GM13976 (cell line): ENCODE measurements at regions not wholly inside any gene's neighbourhood (a gene's known extent, or its start where the extent isn't known, plus 50 kb on each side); places are given as distances from the start of the nearest gene placed in this dataset.
"Not testable (repeated sequence)": the region's sequence is repeated elsewhere in the genome, so short reads cannot be mapped to it uniquely, and the experiment has no call there.

Source experiments
- DNase-seq: peaks from one replicate; pipeline ENCODE4 v3.0.0; 2012; ENCODE audit warnings: low spot score
- CTCF ChIP-seq: IDR thresholded peaks from 2 replicates; pipeline ENCODE4 v1.5.1; 2012; ENCODE audit warnings: borderline replicate concordance, mild to moderate bottlenecking; ENCODE audit not compliant: insufficient read depth; ENCODE audit errors: extremely low read depth, missing control alignments, control extremely low read depth
- in situ Hi-C: fragments of 300-500 bp; cut with MboI; formaldehyde crosslinking; loops from one replicate; pipeline ENCODE4 v1.12.0; 2022; ENCODE audit warnings: low sequenced_read_pairs, mixed read lengths, inconsistent platforms; ENCODE audit not compliant: unreplicated experiment

- in situ Hi-C loops: no loop called here
- DNase-seq: no peak
- no peak for TF ChIP-seq CTCF
These were observed 66.7 kb upstream of the CYP1B1 start for GRCh38 chr2:38142627-38143026.

GRCh38 chr2:38141501-38141900 lies 65.5 kb upstream of the CYP1B1 start:
- in situ Hi-C loops: no loop called here
- DNase-seq: no peak
- no peak for TF ChIP-seq CTCF

- in situ Hi-C loops: no loop called here
- no peak for TF ChIP-seq CTCF
- no peak for DNase-seq
These were observed 63.0 kb upstream of the CYP1B1 start for GRCh38 chr2:38138996-38139395.

- DNase-seq: no peak
- in situ Hi-C loops: no loop called here
- no peak for TF ChIP-seq CTCF
These were observed 62.5 kb upstream of the CYP1B1 start for GRCh38 chr2:38138419-38138818.

GRCh38 chr2:38137958-38138357 lies 62.0 kb upstream of the CYP1B1 start:
- DNase-seq, in situ Hi-C loops: not testable (repeated sequence)

GRCh38 chr2:38131676-38132075 lies 55.7 kb upstream of the CYP1B1 start:
- no peak for TF ChIP-seq CTCF
- in situ Hi-C loops: no loop called here
- DNase-seq: no peak

- DNase-seq: no peak
- in situ Hi-C loops: no loop called here
These were observed 54.9 kb upstream of the CYP1B1 start for GRCh38 chr2:38130876-38131275.

More at GRCh38 chr2:38130876-38131275, 54.9 kb upstream of the CYP1B1 start:
- TF ChIP-seq CTCF: no peak
